Raji (cell line): ENCODE measurements at regions not wholly inside any gene's neighbourhood (a gene's known extent, or its start where the extent isn't known, plus 50 kb on each side); places are given as distances from the start of the nearest gene placed in this dataset.
A peak's percentile ranks its signal among the peaks of the same experiment; 100 is the strongest.

Source experiments
- POLR2A ChIP-seq: IDR thresholded peaks from 2 replicates; pipeline ENCODE4 v1.6.1; 2011; ENCODE audit warnings: low read depth, low read length, control low read depth; ENCODE audit not compliant: insufficient read depth

DNA sequence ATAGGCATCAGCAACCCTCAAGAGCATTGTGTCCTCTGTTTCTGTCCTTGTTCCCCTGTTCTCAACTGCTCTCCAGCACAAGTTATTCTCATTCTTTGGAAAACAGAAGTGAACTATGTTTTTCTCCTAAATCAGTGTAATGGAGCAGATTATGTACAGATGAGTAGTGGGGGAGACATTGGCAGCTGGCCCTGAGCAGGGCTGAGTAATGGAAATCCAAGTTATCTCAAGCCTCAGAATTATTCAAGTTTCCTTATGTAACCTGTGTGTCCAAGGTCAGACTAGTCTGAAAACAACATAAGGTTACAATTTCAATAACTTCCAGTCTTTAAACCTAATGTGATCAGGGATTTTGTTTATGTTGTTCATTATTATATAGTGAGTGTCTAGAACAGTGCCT is 116.1 kb upstream of the FUT8 start:
- TF ChIP-seq POLR2A, result no peak

DNA sequence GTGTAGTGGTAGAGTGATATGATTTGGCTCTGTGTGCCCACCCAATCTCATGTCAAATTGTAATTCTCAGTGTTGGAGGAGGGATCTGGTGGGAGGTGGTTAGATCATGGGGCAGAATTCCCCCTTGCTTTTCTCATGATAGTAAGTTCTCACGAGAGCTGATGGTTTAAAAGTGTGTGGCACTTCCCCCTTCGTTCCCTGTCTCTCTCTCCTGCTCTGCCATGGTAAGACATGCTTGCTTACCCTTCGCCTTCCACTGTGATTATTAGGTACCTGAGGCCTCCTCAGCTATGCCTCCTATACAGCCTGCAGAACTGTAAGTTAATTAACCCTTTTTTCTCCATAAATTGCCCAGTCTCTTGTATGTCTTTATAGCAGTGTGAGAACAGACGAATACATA is 115.7 kb upstream of the FUT8 start:
- peak; percentile 74 for TF ChIP-seq POLR2A

DNA sequence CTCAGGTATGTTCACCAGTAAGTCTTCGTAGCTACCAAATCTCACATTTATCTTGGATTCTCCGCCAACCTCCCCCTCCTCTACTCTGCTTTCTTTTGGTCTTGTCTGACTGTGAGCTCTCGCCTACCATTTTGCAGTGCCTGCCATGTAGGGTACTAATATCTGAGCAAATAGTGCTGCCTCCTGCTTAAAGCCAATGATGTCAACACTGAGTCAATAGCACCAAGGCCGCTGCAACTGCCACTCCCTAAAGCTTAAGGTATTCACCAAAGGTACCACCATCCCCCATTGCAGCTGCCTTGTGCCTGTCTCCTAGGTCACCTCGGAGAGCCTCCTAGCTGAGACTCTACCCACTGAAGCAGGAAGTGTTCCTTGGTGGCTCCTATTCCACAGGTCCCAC is 114.8 kb upstream of the FUT8 start:
- no peak for TF ChIP-seq POLR2A

DNA sequence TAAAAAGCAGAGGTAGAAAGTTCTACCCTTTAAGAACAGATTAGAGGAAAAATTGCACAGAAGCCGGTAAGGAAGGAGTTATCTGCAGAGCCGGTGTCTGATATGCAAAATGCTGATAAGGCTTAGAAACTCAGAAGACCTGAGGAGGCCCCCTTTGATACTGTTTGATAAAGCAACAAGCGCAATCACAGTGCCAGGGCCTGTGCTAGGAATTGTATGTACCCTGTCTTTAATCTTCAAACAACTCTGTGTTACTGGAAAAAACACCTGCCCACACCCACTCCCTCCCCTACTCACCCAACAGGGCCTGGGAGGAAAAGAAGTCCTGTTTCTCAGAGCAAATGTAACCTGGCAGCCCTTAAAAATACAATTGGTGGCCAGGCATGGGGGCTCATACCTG is 112.7 kb upstream of the FUT8 start:
- TF ChIP-seq POLR2A, result no peak

DNA sequence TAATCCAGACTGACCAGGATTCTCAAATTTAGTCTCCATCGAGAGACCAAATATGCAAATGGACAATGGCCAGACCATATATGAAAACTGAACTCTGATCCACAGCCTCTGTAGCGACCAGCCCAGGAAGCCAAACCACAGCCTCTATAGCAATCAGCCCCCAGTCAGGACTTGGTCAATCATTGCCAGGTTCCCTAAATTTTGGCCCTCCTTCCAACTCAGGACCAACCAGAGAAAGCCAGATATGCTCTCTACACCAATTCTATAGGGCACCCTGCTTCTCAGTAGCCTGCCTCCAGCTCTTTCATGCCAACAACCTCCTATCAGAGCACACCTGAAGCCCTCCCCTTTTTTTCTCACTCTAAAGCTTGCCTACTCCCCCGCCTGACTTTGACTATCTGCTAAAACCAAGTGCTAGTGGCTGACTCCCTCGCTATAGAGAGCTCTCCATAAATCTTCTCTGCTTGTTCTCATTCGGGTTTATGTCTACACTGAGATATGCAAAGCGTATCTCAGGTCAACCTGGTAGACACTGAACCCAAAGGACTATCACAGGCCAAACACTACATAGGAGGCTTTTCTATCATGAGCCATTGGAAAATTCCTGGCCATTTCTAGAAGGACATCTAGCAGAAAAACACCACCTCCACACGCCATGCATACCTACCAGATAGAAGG is 110.5 kb upstream of the FUT8 start:
- peak; percentile 44; the same call in 1 of the 2 replicates for TF ChIP-seq POLR2A

DNA sequence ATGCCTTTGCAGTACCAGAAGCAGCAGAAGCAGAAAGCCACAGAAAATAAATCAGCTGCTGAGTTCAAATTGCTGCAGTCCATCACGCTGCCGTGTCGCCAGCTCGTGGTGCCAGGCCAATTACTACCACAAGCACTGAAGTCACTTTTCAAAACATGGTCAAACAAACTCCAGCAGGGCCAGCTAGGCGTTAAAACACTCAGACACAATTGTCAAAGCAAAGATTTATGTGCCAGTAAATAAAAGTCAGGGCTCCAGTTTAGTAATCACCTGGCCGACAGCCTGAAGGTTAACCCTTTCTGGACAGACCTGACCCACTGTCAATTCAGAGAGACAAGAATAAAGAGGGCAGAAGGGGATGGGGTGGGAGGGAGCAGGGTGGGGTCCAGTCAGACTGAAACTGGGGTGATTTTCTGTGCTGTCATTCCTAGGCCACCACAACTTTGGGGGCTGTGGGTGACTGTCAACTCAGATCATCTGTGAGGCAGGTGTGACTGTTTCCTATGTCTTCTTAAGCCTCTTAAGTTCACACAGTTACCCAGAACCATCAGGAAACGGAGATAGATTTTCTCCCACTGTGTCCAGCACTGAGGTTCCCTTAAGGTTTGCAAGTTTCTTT is 109.8 kb upstream of the FUT8 start:
- 0 out of 2 replicates have a peak, but pooled peaks have one; percentile 6 for TF ChIP-seq POLR2A

DNA sequence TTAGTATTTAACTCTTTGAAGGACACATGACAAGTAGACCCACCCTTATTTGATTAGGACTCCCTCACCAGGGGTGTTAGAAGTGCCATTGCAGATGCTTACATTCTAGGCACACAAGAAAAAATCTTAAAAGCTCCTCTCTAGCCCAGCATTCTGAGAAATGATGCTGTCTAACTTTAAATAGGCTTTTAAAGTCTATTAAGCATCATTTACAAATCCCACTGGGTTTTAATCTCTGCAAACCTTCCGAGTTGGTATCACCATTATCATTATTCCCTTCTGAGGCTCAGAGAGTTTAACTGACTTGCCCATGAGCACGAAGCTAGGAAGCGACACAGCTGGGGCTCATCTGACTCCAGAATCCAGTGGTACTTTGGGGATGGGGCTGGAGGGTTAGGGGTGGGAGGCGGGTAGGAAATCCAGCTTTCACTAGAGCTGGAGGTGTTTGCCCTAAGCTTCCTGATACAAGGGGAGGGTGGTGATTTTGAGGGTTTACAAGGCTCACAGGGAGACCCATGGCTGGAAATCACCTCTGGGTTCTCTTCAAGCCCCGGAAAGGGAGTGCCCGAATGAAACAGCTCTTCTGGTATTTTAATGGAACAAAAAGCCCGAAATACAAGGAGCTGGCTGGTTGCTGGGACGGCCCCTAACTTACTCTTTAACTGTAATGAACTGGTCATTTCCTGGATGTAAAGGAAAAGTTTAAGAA is 109.2 kb upstream of the FUT8 start:
- TF ChIP-seq POLR2A, result no peak

DNA sequence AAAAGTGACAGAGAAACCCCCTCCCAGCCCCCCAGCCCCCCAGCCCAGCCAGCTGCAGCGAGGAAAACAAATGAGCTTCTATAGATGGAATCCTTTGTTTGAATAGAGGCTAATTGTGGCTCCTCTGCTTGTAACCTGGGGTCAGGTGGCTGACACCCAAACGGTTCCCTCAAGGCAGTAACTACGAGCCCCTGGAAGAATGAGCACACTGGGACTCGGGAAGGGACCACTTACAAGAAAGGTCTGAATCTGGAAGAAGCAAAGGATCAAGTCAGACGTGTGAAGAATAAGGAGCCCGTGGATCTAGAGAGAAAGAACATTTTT is 108.7 kb upstream of the FUT8 start:
- 0 out of 2 replicates have a peak, but pooled peaks have one; percentile 16 for TF ChIP-seq POLR2A

DNA sequence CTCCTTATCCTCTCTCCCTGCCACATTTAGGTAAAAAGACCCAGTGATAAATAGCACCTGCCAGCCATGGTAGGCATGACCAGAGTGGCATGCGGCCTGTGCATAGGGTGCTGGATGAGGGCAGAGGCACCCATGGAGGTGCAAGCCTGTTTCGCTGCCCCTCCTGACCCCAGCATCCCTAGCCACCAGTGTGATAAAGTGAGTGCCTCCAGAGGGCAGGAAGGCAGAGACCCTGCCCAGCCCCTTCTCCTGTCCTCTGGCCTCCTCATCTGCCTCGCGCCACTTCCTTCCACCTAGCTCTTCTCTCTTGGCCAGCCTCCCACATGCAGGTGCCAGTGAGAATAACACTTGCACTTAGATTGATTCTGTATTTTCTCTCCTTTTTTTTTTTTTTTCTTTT is 108.3 kb upstream of the FUT8 start:
- TF ChIP-seq POLR2A, result peak; percentile 23; the same call in 1 of the 2 replicates

DNA sequence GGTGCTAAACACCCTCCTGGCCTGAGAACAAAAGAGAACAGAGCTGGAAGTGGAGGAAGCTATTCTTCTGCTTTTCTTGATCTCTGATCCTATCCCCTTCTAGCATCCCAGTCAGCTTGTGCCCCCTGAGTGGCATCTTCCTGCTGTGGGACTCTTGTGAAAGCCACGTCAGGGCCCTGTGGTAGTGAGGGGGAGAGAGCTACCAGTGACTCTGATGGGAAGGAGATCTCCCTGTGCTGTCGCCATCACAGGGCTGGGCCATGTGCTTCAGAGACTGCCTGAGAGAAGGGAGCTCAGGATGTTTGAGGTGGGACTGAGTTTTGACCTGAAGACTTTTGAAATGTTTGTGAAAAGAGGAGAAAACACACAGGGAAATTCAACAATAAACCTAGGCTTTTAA is 107.6 kb upstream of the FUT8 start:
- TF ChIP-seq POLR2A, result 0 out of 2 replicates have a peak, but pooled peaks have one; percentile 4

DNA sequence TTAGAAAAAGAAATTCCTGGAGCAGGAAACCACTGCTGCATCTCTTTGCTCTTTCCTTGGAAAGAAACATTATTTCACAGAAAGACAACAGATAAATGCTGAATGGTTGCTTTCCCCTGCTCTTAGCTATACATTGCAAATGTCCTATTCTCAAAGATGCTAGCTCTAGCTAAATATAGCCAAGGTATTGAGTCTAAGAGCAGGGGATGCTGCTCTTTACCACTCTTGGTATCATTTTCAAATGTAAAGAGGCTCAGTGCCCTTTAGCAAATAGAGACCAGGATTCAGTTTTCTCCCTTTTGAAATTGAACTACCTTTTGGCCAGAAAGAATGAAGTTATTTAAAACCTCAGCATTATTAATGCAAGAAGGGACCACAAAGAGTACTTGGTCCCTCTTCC is 104.0 kb upstream of the FUT8 start:
- TF ChIP-seq POLR2A, result no peak

DNA sequence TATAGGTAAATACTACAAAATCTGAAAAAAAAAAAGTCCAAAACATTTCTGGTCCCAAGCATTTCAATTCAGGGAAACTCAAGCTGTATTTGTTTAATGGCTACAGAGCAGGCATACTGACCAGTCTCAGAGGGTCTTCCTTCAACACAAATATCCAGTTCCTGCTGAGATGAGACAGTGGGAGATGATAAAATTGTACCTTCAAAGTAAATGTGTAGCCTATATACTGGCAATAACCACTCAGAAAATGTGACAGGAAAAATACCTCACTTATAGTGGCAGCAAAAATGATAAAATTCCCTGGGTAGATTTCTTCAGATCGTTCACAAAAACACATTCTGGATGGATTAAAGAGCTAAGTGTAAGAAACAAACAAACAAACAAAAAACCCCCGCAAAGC is 102.0 kb upstream of the FUT8 start:
- no peak for TF ChIP-seq POLR2A

DNA sequence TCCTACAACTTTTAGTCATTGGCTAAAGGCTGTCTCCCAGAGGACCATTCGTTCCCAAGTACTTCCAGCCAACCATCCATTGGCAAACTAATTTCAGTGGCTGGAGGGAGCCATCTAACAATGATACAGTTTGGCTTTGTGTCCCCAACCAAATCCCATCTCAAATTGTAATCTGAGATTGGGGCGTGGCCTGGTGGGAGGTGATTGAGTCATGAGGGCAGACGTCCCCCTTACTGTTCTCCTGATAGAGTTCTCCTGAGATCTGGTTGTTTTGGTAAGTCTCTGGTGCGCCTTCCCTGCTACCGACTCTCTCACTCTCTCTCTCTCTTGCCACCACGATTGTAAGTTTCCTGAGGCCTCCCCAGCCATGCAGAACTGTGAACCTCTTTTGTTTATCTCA is 99.7 kb upstream of the FUT8 start:
- no peak for TF ChIP-seq POLR2A

DNA sequence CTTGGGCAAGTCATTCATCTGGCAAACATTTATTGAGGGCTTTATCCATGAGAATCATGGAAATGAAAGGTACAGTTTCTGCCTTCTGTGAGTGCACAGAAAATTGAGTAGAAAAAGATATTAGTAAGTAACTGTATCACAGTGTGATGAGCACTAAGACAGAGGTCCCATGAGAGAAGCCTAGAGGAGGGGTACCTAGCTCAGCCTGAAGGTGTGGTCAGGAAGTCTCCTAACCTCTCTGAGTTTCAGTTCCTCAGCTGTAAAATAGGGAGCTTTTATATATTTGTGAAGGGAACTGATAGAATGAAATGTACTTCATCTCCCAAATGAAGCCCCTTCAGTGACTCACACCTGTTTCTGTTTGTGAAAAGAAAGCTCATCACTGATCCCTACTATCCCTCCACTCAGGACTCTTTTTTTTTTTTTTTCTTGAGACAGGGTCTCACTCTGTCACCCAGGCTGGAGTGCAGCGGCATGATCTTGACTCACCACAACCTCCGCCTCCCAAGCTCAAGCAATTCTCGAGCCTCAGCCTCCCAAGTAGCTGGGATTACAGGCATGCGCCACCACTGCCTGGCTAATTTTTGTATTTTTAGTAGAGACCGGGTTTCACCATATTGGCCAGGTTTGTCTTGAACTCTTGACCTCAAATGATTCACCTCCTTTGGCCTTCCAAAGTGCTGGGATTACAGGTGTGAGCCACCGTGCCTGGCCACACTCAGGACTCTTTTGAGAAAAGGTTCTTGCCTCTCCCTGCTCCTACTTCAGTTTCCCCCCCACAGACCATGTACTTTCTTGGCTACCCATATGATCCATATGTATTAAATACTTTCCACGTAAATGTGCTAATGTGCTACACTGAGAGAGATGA is 93.7 kb upstream of the FUT8 start:
- TF ChIP-seq POLR2A, result no peak; the same call in 1 of the 2 replicates

DNA sequence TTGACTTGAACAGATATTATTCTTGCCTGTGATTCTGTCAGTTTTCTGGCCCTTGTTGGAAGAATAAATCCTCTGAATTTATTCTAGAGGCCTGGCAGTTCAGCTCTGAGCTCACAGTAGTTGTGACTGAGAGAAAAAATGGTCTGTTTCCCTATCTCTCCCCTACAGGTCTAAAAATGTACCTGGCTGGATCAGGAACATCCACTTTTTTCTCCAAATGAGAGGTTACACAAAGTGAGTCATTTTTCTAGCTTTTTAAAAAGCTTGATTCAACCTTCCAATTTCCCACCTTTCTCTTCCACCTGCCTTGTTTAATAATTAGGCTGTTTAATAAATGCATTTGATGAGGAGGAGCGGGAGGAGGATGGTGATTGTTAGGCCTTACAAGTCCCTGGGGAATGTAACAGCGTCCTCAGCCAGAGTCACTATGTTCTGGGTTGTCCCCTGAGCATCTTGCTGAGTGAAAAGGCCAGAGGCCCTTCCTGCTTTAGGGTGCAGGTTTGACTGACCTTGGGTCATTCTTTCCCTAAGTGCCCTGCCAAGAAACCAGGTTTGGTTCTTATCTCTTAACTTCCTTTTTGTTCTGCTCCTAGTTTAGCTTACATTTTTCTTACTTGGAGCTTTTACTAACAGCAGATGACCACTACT is 91.7 kb upstream of the FUT8 start:
- TF ChIP-seq POLR2A, result no peak
